H1 (cell line): ENCODE measurements at regions not wholly inside any gene's neighbourhood (a gene's known extent, or its start where the extent isn't known, plus 50 kb on each side); places are given as distances from the start of the nearest gene placed in this dataset.

Source experiments
- CTCF ChIA-PET: fragments of 300-600 bp; sonication (Branson Sonifier 250); formaldehyde crosslinking; loops from one replicate; lab custom pipeline; 2021; ENCODE audit not compliant: partially characterized antibody; lab: Charles Lee
- POLR2A ChIA-PET: fragments of 300-600 bp; sonication (Branson Sonifier 250); formaldehyde crosslinking; loops from one replicate; lab custom pipeline; 2021; ENCODE audit warnings: inconsistent platforms; ENCODE audit not compliant: partially characterized antibody; lab: Charles Lee
- DNase-seq, 2 experiments: peaks; one replicate each; pipeline versions ENCODE4 v3.0.0 to v3.0.0-alpha.2; 2010 to 2022; ENCODE audit warnings: low spot score in 2 of 2, low read depth in 1 of 2, mixed read lengths in 1 of 2
- FAIRE-seq: peaks from 2 replicates; lab custom pipeline; 2011; peaks lifted over from hg19 to GRCh38; lab: Jason Lieb, UNC
- H2AFZ ChIP-seq: 2 replicates; pipeline ENCODE4 v1.8.1; 2012; ENCODE audit warnings: low read length, inconsistent platforms
- H2AK5ac ChIP-seq: 2 replicates; pipeline ENCODE4 v1.6.1; 2013; ENCODE audit warnings: low read depth, low read length
- H2BK120ac ChIP-seq: replicated peaks from 2 replicates; pipeline ENCODE3; 2013; ENCODE audit warnings: low read depth, low read length, inconsistent platforms
- H2BK12ac ChIP-seq: 2 replicates; pipeline ENCODE4 v1.6.1; 2013; ENCODE audit warnings: low read depth, low read length
- H2BK15ac ChIP-seq: 2 replicates; pipeline ENCODE4 v1.6.1; 2013; ENCODE audit warnings: low read length
- H2BK20ac ChIP-seq: 2 replicates; pipeline ENCODE4 v1.6.1; 2013; ENCODE audit warnings: low read length
- H2BK5ac ChIP-seq: 2 replicates; pipeline ENCODE4 v1.6.1; 2013; ENCODE audit warnings: low read depth, low read length
- H3K14ac ChIP-seq: 2 replicates; pipeline ENCODE4 v1.6.1; 2013; ENCODE audit warnings: inconsistent platforms; ENCODE audit not compliant: insufficient read length
- H3K18ac ChIP-seq: 2 replicates; pipeline ENCODE4 v1.6.1; 2013; ENCODE audit warnings: low read length; ENCODE audit errors: extremely low read depth
- H3K23ac ChIP-seq: 2 replicates; pipeline ENCODE4 v1.6.1; 2013; ENCODE audit warnings: inconsistent platforms; ENCODE audit not compliant: insufficient read length
- H3K23me2 ChIP-seq: 2 replicates; pipeline ENCODE4 v1.6.1; 2013; ENCODE audit warnings: low read depth, low read length
- H3K27ac ChIP-seq: 2 replicates; pipeline ENCODE4 v1.6.1; 2011; ENCODE audit warnings: low read depth, low read length, inconsistent platforms
- H3K27me3 ChIP-seq, 4 experiments: replicated peaks in 1 of 4; 1 replicate in 1 of 4; 2 replicates in 3 of 4; pipeline versions ENCODE4 v1.6.1 to v1.8.1; 2011 to 2013; ENCODE audit warnings: low read length in 3 of 4, mild to moderate bottlenecking in 3 of 4, inconsistent platforms in 2 of 4, mixed read lengths in 2 of 4, moderate library complexity in 1 of 4; ENCODE audit not compliant: control insufficient read depth in 3 of 4, insufficient read depth in 3 of 4; ENCODE audit errors: extremely low read depth in 1 of 4
- H3K36me3 ChIP-seq, 4 experiments: 2 replicates each; pipeline versions ENCODE4 v1.6.1 to v1.8.1; 2011 to 2013; ENCODE audit warnings: mild to moderate bottlenecking in 4 of 4, low read length in 3 of 4, moderate library complexity in 2 of 4, control low read depth in 1 of 4, inconsistent platforms in 1 of 4; ENCODE audit not compliant: insufficient read depth in 4 of 4, control insufficient read depth in 2 of 4
- H3K4ac ChIP-seq: replicated peaks from 2 replicates; pipeline ENCODE3; 2013; ENCODE audit warnings: low read length, low read depth, mixed read lengths, inconsistent platforms; ENCODE audit not compliant: insufficient read length
- H3K4me1 ChIP-seq, 4 experiments: replicated peaks in 1 of 4; 1 replicate in 1 of 4; 2 replicates in 3 of 4; pipeline versions ENCODE4 v1.6.1 to v1.8.1; 2011 to 2013; ENCODE audit warnings: low read length in 3 of 4, inconsistent platforms in 2 of 4, mixed read lengths in 1 of 4; ENCODE audit not compliant: insufficient read depth in 4 of 4, control insufficient read depth in 3 of 4
- H3K4me2 ChIP-seq, 2 experiments: 2 replicates each; pipeline versions ENCODE4 v1.6.1 to v1.8.1; 2011 to 2013; ENCODE audit warnings: low read depth in 2 of 2, low read length in 2 of 2, control low read depth in 1 of 2, inconsistent platforms in 1 of 2, mild to moderate bottlenecking in 1 of 2; ENCODE audit not compliant: insufficient read depth in 1 of 2
- H3K4me3 ChIP-seq, 4 experiments: fragments of 200-600, 300-600 bp in 1 of 4; sonication (generic), shearing (Covaris generic), sonication (Bioruptor Twin) in 1 of 4; 2 replicates each; pipeline versions ENCODE4 v1.5.1 to v1.8.1; 2011 to 2016; ENCODE audit warnings: low read length in 4 of 4, low read depth in 3 of 4, control low read depth in 2 of 4, inconsistent platforms in 2 of 4, mild to moderate bottlenecking in 2 of 4, mixed read lengths in 1 of 4, moderate library complexity in 1 of 4; ENCODE audit not compliant: insufficient read depth in 2 of 4; ENCODE audit errors: extremely low read depth in 1 of 4
- H3K56ac ChIP-seq: replicated peaks from 2 replicates; pipeline ENCODE3; 2013; ENCODE audit warnings: low read depth, mild to moderate bottlenecking, mixed read lengths, low read length, inconsistent platforms; ENCODE audit not compliant: insufficient read length
- H3K79me1 ChIP-seq: 2 replicates; pipeline ENCODE4 v1.6.1; 2013; ENCODE audit warnings: low read depth, low read length, control low read depth
- H3K79me2 ChIP-seq, 2 experiments: 2 replicates each; pipeline versions ENCODE4 v1.6.1 to v1.8.1; 2012 to 2013; ENCODE audit warnings: low read length in 2 of 2, mild to moderate bottlenecking in 2 of 2, inconsistent platforms in 1 of 2; ENCODE audit not compliant: insufficient read depth in 2 of 2, control insufficient read depth in 1 of 2
- H3K9ac ChIP-seq, 4 experiments: replicated peaks in 1 of 4; 1 replicate in 1 of 4; 2 replicates in 3 of 4; pipeline versions ENCODE4 v1.6.1 to v1.8.1; 2011 to 2013; ENCODE audit warnings: low read depth in 3 of 4, low read length in 3 of 4, control low read depth in 2 of 4, mild to moderate bottlenecking in 2 of 4, moderate library complexity in 2 of 4, inconsistent platforms in 1 of 4; ENCODE audit errors: extremely low read depth in 1 of 4
- H3K9me3 ChIP-seq, 2 experiments: 2 replicates each; pipeline versions ENCODE4 v1.6.1 to v1.8.1; 2012 to 2013; ENCODE audit warnings: mild to moderate bottlenecking in 2 of 2, moderate library complexity in 2 of 2, control low read depth in 1 of 2, inconsistent platforms in 1 of 2, low read depth in 1 of 2, low read length in 1 of 2, mixed read lengths in 1 of 2; ENCODE audit not compliant: insufficient read depth in 2 of 2
- H4K20me1 ChIP-seq, 2 experiments: replicated peaks in 1 of 2; 2 replicates each; pipeline versions ENCODE3 to v1.8.1; 2011 to 2013; ENCODE audit warnings: inconsistent platforms in 2 of 2, low read length in 2 of 2, mild to moderate bottlenecking in 1 of 2; ENCODE audit not compliant: insufficient read depth in 2 of 2, control insufficient read depth in 1 of 2
- H4K5ac ChIP-seq: 2 replicates; pipeline ENCODE4 v1.6.1; 2013; ENCODE audit warnings: low read length, low read depth, mixed read lengths, inconsistent platforms; ENCODE audit not compliant: insufficient read length
- H4K8ac ChIP-seq: 2 replicates; pipeline ENCODE4 v1.8.0; 2013; ENCODE audit warnings: mild to moderate bottlenecking, moderate library complexity, low read length, inconsistent platforms; ENCODE audit not compliant: insufficient read depth; ENCODE audit errors: extremely low read depth
- H4K91ac ChIP-seq: replicated peaks from 2 replicates; pipeline ENCODE3; 2013; ENCODE audit warnings: low read length, mixed read lengths, inconsistent platforms; ENCODE audit not compliant: insufficient read length
- BRCA1 ChIP-seq: IDR thresholded peaks from 2 replicates; pipeline ENCODE4 v1.6.1; 2012; ENCODE audit warnings: low read depth, low read length, improper control_type of control experiment
- EGR1 ChIP-seq: IDR thresholded peaks from 2 replicates; pipeline ENCODE4 v1.6.1; 2011; ENCODE audit warnings: low read depth, low read length, borderline replicate concordance
- MAFK ChIP-seq: IDR thresholded peaks from 2 replicates; pipeline ENCODE4 v1.6.1; 2012; ENCODE audit warnings: low read depth, mild to moderate bottlenecking, improper control_type of control experiment, low read length
- PHF8 ChIP-seq: fragments of 200-600 bp; sonication (generic); conservative IDR thresholded peaks from 2 replicates; pipeline ENCODE4 v1.7.1; 2012; ENCODE audit warnings: low read depth, mild to moderate bottlenecking, inconsistent platforms, low read length, moderate library complexity
- RNF2 ChIP-seq: fragments of 200-900, 300-1000 bp; sonication (generic); IDR thresholded peaks from 2 replicates; pipeline ENCODE4 v1.7.1; 2016; ENCODE audit warnings: borderline replicate concordance, low read depth, mild to moderate bottlenecking, antibody characterized with exemption, low read length; ENCODE audit not compliant: poor library complexity, severe bottlenecking; ENCODE audit errors: missing control alignments
- SP4 ChIP-seq: IDR thresholded peaks from 2 replicates; pipeline ENCODE4 v1.6.1; 2012; ENCODE audit warnings: low read length, inconsistent platforms
- SRF ChIP-seq: IDR thresholded peaks from 2 replicates; pipeline ENCODE4 v1.6.1; 2011; ENCODE audit warnings: mild to moderate bottlenecking, low read depth, low read length, moderate library complexity
- WGBS, 2 experiments: shearing (Covaris generic) in 1 of 2; methylation state at CpG; one replicate each; pipeline versions ENCODE4 v1.1.6 to v1.1.7; 2013 to 2015; ENCODE audit warnings: low lambda C conversion rate in 2 of 2, mixed read lengths in 2 of 2, inconsistent platforms in 1 of 2, low coverage in 1 of 2, missing lambda C conversion rate in 1 of 2; ENCODE audit not compliant: insufficient replicate concordance in 2 of 2, insufficient coverage in 1 of 2, insufficient read length in 1 of 2; ENCODE audit errors: extremely low coverage in 1 of 2, missing lambda C conversion rate in 1 of 2; 5-methylcytosine and 5-hydroxymethylcytosine counted together
- TF ChIP-seq, protein P1 (sequence below): IDR thresholded peaks from 2 replicates; pipeline ENCODE4 v1.6.1; 2011; ENCODE audit warnings: low read length, improper control_type of control experiment

DNA sequence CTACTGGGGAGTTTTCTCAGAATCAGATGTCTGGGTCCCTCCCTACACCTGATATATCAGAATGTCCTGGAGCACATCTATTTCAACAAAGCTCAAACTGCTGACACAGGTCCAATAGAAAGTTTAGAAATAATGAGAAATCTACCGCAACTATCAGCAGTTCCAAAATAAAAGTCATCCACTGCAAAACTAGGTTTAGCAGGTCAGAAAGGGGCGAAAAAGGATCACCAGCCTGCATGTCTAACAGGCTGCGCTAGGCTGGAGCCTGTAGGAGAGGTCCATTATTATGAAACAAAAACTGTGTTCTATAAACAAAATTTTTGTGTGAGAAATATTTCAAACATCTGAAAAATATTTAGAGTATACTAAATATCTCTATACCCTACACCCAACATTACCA is 84.1 kb upstream of the RNF38 start:
- Histone ChIP-seq H3K79me1 (peaks cover 16% of the 10 kb centered on the region), H3K56ac (no peak overlapping the region), H3K4me2 (peak overlapping the region in 1 of 2 experiments; percentile 42; a peak in 3 of 4 replicates), H2AFZ (no peak overlapping the region), H2BK5ac (no peak overlapping the region), H4K20me1 (peaks cover 13 to 19% of the 10 kb centered on the region in 2 experiments), H3K36me3 (peaks cover 0 to 5% (median 0%) of the 10 kb centered on the region in 4 experiments; a peak in 1 of 8 replicates), H2BK120ac (no peak overlapping the region), H3K9ac (no peak overlapping the region), H4K5ac (no peak overlapping the region), H3K4me3 (no peak overlapping the region; a peak in 2 of 8 replicates), H3K27ac (no peak overlapping the region), H3K9me3 (no peaks in the 10 kb centered on the region), H2BK20ac (no peak overlapping the region), H3K4me1 (peaks cover 2 to 24% (median 18%) of the 10 kb centered on the region in 4 experiments), H3K23me2 (peaks cover 9% of the 10 kb centered on the region), H2BK15ac (no peak overlapping the region), H2AK5ac (no peak overlapping the region), H3K27me3 (no peaks in the 10 kb centered on the region), H3K23ac (no peak overlapping the region)
- DNase-seq (no peak), FAIRE-seq (no peak)
- POLR2A ChIA-PET = interaction anchor here (1.1 kb wide), 2 partner anchors 23 to 42 kb away, joined by 3 read pairs; no protein-coding TSS in a partner anchor
- WGBS, 2 experiments = 92% methylated on average over 3 of the region's 3 CpGs; no CpG with 5 or more reads in 1 of the 2 experiments
- TF ChIP-seq, protein P1, sequence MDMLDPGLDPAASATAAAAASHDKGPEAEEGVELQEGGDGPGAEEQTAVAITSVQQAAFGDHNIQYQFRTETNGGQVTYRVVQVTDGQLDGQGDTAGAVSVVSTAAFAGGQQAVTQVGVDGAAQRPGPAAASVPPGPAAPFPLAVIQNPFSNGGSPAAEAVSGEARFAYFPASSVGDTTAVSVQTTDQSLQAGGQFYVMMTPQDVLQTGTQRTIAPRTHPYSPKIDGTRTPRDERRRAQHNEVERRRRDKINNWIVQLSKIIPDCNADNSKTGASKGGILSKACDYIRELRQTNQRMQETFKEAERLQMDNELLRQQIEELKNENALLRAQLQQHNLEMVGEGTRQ = no peak
- no peak for TF ChIP-seq EGR1
- no peak for TF ChIP-seq PHF8
- no peak for TF ChIP-seq RNF2
- no peak for TF ChIP-seq SP4
- no peak for TF ChIP-seq SRF
- TF ChIP-seq BRCA1 = no peak
- no peak for TF ChIP-seq MAFK
- TF ChIP-seq, all 59 proteins: peak for 0
- H4K91ac ChIP-seq = no peak overlapping the region
- no peak overlapping the region; the same call in 1 of the 2 replicates for H3K18ac ChIP-seq
- H3K4ac ChIP-seq = no peak overlapping the region
- no peak overlapping the region for H2BK12ac ChIP-seq
- H4K8ac ChIP-seq = no peak overlapping the region
- CTCF ChIA-PET = interaction anchor here (1.0 kb wide), 1 partner anchor 9 kb away, joined by 3 read pairs; no protein-coding TSS in a partner anchor
- peaks cover 36 to 77% of the 10 kb centered on the region in 2 experiments for H3K79me2 ChIP-seq
- H3K14ac ChIP-seq = no peak overlapping the region
